ENCODE measurements at regions not wholly inside any gene's neighbourhood (a gene's known extent, or its start where the extent isn't known, plus 50 kb on each side); places are given as distances from the start of the nearest gene placed in this dataset.

DNA sequence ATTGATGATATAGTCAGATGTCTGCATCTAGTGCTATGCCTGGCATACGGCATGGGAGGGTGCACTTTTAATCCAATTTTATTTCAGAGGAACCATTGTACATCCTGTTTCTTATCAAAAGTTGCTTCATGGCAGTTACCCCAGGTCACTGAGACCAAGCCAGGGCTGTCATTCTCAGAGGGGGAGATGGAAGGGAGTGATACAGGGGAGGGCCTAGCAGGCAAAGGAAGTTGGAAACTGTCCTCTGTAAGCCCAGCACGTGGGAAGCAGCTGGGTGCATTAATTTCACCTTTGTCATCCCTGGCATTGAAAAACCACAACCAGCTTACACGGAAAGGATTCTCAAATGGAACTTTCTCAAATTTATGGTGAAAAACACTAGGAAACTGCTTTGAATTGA is 458.7 kb upstream of the ADAMTS5 start:
- Histone ChIP-seq H3K27me3 (ENCODE audit: insufficient read depth, low read length, poor library complexity) (no peaks in the 10 kb centered on the region), H2AFZ (ENCODE audit: low read depth, low read length) (peak overlapping the region; percentile 12; the same call in 1 of the 2 replicates)

DNA sequence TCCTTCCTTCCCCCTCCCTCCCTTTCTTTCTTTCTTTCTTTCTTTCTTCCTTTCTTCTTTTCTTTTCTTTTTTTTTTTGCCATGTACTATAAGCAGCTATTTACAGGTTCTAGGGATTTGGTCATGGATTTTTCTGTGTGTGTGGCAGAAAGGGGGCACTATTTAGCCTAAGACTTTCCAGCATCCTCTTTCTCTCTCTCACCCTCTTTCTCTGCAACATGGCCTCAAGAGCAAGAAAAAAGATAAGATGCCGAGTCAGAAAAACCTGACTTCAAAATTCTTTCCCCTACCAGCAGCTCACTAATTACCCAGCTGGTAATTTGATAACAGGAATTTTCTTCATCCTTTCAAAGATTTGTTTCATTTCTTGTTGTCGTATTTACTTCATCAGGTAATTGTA is 458.3 kb upstream of the ADAMTS5 start:
- peaks cover 19% of the 10 kb centered on the region for H3K4me1 ChIP-seq (ENCODE audit: insufficient read depth, low read length)
- peak overlapping the region; percentile 27; the same call in 1 of the 2 replicates for H3K27ac ChIP-seq (ENCODE audit: low read length)
- no peaks in the 10 kb centered on the region for H3K79me2 ChIP-seq (ENCODE audit: insufficient read depth, low read length)
- no peaks in the 10 kb centered on the region for H3K36me3 ChIP-seq (ENCODE audit: insufficient read depth, low read length)
- H3K4me2 ChIP-seq (ENCODE audit: insufficient read depth, low read length), result no peak overlapping the region
- H2AFZ ChIP-seq (ENCODE audit: low read depth, low read length), result peak overlapping the region; percentile 12; the same call in 1 of the 2 replicates
- DNase-seq (no peak), ATAC-seq (ENCODE audit: insufficient read depth, low read depth) (no peak)
- H3K4me3 ChIP-seq (ENCODE audit: low read depth in 1 of 2, low read length in 2 of 2), result no peak overlapping the region
- no peaks in the 10 kb centered on the region for H3K27me3 ChIP-seq (ENCODE audit: insufficient read depth, low read length, poor library complexity)
- no peaks in the 10 kb centered on the region for H3K9me3 ChIP-seq (ENCODE audit: insufficient read depth, low read length, severe bottlenecking)
- H4K20me1 ChIP-seq (ENCODE audit: insufficient read depth, low read length), result no peaks in the 10 kb centered on the region
- no peak overlapping the region for H3K9ac ChIP-seq (ENCODE audit: low read depth, low read length)
- TF ChIP-seq, protein P1, sequence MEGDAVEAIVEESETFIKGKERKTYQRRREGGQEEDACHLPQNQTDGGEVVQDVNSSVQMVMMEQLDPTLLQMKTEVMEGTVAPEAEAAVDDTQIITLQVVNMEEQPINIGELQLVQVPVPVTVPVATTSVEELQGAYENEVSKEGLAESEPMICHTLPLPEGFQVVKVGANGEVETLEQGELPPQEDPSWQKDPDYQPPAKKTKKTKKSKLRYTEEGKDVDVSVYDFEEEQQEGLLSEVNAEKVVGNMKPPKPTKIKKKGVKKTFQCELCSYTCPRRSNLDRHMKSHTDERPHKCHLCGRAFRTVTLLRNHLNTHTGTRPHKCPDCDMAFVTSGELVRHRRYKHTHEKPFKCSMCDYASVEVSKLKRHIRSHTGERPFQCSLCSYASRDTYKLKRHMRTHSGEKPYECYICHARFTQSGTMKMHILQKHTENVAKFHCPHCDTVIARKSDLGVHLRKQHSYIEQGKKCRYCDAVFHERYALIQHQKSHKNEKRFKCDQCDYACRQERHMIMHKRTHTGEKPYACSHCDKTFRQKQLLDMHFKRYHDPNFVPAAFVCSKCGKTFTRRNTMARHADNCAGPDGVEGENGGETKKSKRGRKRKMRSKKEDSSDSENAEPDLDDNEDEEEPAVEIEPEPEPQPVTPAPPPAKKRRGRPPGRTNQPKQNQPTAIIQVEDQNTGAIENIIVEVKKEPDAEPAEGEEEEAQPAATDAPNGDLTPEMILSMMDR (IDR thresholded peaks at IDR 0.05; ENCODE audit: borderline replicate concordance, extremely low read depth, low read length, poor library complexity, severe bottlenecking), result peak; percentile 28
- no peak for TF ChIP-seq EZH2 (IDR thresholded peaks at IDR 0.05; ENCODE audit: borderline replicate concordance, low read depth, low read length, severe bottlenecking)

More for the DNA sequence above, 458.7 kb upstream of the ADAMTS5 start:
- Histone ChIP-seq H3K4me3 (ENCODE audit: low read depth in 1 of 2, low read length in 2 of 2) (no peak overlapping the region), H3K9me3 (ENCODE audit: insufficient read depth, low read length, severe bottlenecking) (no peaks in the 10 kb centered on the region), H3K36me3 (ENCODE audit: insufficient read depth, low read length) (no peaks in the 10 kb centered on the region), H4K20me1 (ENCODE audit: insufficient read depth, low read length) (no peaks in the 10 kb centered on the region), H3K9ac (ENCODE audit: low read depth, low read length) (no peak overlapping the region), H3K27ac (ENCODE audit: low read length) (peak overlapping the region; percentile 27; the same call in 1 of the 2 replicates), H3K79me2 (ENCODE audit: insufficient read depth, low read length) (no peaks in the 10 kb centered on the region), H3K4me1 (ENCODE audit: insufficient read depth, low read length) (peaks cover 19% of the 10 kb centered on the region), H3K4me2 (ENCODE audit: insufficient read depth, low read length) (no peak overlapping the region)
- ATAC-seq (ENCODE audit: insufficient read depth, low read depth) (peak; percentile 68; the same call in 1 of the 3 replicates), DNase-seq (peak; percentile 28)
- TF ChIP-seq EZH2 (IDR thresholded peaks at IDR 0.05; ENCODE audit: borderline replicate concordance, low read depth, low read length, severe bottlenecking), result no peak
- TF ChIP-seq, protein P1 (IDR thresholded peaks at IDR 0.05; ENCODE audit: borderline replicate concordance, extremely low read depth, low read length, poor library complexity, severe bottlenecking), result no peak

DNA sequence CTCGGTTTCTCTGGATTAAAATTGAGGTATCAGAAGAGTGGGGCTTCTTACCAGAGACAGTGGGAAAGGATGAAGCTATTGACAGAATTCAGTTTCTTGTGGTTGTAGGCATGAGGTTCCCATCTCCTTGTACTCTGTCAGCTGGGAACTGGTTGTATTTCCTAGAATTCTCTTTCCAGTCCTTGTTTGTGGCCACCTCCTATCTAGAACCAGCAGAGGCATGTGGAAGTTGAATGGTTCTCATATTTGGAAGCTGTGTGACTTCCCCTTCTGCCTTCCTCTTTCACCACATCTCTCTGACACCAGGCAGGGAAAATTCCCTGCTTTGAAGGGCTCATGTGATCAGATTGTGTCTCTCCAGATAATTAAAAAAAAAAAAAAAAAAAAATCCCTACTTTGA is 457.7 kb upstream of the ADAMTS5 start:
- Histone ChIP-seq H3K27me3 (ENCODE audit: insufficient read depth, low read length, poor library complexity) (no peaks in the 10 kb centered on the region), H3K36me3 (ENCODE audit: insufficient read depth, low read length) (no peaks in the 10 kb centered on the region), H3K4me1 (ENCODE audit: insufficient read depth, low read length) (peaks cover 19% of the 10 kb centered on the region), H3K4me3 (ENCODE audit: low read depth in 1 of 2, low read length in 2 of 2) (no peak overlapping the region), H3K79me2 (ENCODE audit: insufficient read depth, low read length) (no peaks in the 10 kb centered on the region), H3K9me3 (ENCODE audit: insufficient read depth, low read length, severe bottlenecking) (no peaks in the 10 kb centered on the region), H3K27ac (ENCODE audit: low read length) (no peak overlapping the region), H2AFZ (ENCODE audit: low read depth, low read length) (no peak overlapping the region), H3K9ac (ENCODE audit: low read depth, low read length) (no peak overlapping the region), H4K20me1 (ENCODE audit: insufficient read depth, low read length) (no peaks in the 10 kb centered on the region), H3K4me2 (ENCODE audit: insufficient read depth, low read length) (no peak overlapping the region)
- ATAC-seq (ENCODE audit: insufficient read depth, low read depth) (no peak), DNase-seq (no peak)
- TF ChIP-seq, protein P1 (IDR thresholded peaks at IDR 0.05; ENCODE audit: borderline replicate concordance, extremely low read depth, low read length, poor library complexity, severe bottlenecking), result no peak
